ENCODE measurements at regions not wholly inside any gene's neighbourhood (a gene's known extent, or its start where the extent isn't known, plus 50 kb on each side); places are given as distances from the start of the nearest gene placed in this dataset.

DNA sequence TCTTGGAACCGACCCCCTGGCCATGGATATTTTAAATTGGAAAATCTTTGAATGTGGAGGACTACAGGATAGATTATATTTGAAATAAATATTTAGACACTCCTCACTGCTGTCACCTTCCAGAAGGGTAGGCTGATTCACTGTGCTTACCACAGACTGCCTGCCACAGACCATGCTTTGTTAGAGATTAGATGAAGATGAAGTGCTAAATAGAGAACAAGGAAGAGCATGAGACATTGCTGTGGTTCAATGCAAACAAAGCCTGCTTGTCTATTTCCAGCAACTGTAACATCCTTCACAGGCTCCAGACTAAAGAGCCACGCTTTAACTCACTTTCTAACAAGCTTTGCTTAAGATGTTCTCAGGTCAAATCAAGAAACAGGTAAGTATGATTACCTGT is 81.0 kb upstream of the TMEM17 start:
- no peaks in the 10 kb centered on the region for H3K79me2 ChIP-seq (ENCODE audit: low read length)
- H3K27me3 ChIP-seq (replicated peaks; ENCODE audit: insufficient read depth, low read length) = no peaks in the 10 kb centered on the region
- H4K20me1 ChIP-seq (ENCODE audit: insufficient read depth, low read length) = no peaks in the 10 kb centered on the region

DNA sequence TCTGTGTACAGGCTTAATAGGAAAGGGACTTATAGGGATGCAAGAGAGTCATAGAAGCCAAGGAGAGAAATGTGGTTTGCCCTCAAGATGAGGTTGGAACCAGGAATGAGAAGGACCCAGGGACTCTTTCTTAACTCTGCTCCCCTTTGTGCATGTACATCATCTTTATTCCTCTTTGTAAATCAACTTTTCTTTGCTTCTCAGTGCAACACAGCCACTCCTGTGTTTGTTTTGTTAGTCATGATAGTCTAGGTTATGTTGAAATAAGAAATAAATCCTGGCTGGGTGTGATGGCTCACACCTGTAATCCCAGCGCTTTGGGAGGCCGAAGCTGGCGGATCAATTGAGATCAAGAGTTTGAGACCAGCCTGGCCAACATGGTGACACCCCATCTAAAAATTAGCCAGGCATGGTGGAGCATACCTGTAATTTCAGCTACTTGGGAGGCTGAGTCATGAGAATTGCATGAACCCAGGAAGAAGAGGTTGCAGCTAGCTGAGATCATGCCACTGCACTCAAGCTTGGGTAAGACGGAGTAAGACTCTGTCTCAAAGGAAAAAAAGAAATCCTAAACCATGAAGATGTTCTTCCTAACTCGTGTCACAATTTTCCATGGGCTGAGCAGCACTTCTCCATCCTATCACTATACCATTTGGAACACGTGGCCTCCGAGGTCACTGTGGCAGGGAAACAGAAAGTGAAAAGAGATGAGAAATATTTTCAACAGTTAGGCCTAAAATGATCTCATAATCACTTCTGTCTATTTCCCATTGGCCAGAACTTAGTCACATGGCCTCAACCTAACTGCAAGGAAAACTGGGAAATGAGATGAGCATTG is 73.0 kb upstream of the TMEM17 start:
- no peak overlapping the region for H3K27ac ChIP-seq (ENCODE audit: low read length)

More for the DNA sequence above, 81.0 kb upstream of the TMEM17 start:
- no peaks in the 10 kb centered on the region for H3K9me2 ChIP-seq (replicated peaks; ENCODE audit: insufficient read depth, low read length)
- no peak for DNase-seq
- no peaks in the 10 kb centered on the region for H3F3A ChIP-seq (ENCODE audit: insufficient read depth, low read length)
- H3K4me3 ChIP-seq (ENCODE audit: low read length) = no peak overlapping the region
- H3K9me3 ChIP-seq (replicated peaks; ENCODE audit: insufficient read depth, low read length) = no peaks in the 10 kb centered on the region
- no peak overlapping the region for H2AFZ ChIP-seq (ENCODE audit: low read length)
- no peak overlapping the region for H3K4me2 ChIP-seq (ENCODE audit: low read depth, low read length)
- TF ChIP-seq EZH2phosphoT487 (IDR thresholded peaks at IDR 0.05; ENCODE audit: low read length) = no peak
- TF ChIP-seq, protein P1, sequence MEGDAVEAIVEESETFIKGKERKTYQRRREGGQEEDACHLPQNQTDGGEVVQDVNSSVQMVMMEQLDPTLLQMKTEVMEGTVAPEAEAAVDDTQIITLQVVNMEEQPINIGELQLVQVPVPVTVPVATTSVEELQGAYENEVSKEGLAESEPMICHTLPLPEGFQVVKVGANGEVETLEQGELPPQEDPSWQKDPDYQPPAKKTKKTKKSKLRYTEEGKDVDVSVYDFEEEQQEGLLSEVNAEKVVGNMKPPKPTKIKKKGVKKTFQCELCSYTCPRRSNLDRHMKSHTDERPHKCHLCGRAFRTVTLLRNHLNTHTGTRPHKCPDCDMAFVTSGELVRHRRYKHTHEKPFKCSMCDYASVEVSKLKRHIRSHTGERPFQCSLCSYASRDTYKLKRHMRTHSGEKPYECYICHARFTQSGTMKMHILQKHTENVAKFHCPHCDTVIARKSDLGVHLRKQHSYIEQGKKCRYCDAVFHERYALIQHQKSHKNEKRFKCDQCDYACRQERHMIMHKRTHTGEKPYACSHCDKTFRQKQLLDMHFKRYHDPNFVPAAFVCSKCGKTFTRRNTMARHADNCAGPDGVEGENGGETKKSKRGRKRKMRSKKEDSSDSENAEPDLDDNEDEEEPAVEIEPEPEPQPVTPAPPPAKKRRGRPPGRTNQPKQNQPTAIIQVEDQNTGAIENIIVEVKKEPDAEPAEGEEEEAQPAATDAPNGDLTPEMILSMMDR (IDR thresholded peaks at IDR 0.05; ENCODE audit: low read length) = no peak
- no peak for TF ChIP-seq EZH2 (optimal IDR thresholded peaks at IDR 0.05; ENCODE audit: low read depth, low read length)
- H3K9ac ChIP-seq (ENCODE audit: low read length) = no peak overlapping the region
- H3K36me3 ChIP-seq (replicated peaks; ENCODE audit: insufficient read depth, low read length) = no peaks in the 10 kb centered on the region
- H3K4me1 ChIP-seq (ENCODE audit: low read length) = no peaks in the 10 kb centered on the region
- H3K27ac ChIP-seq (ENCODE audit: low read length) = no peak overlapping the region

DNA sequence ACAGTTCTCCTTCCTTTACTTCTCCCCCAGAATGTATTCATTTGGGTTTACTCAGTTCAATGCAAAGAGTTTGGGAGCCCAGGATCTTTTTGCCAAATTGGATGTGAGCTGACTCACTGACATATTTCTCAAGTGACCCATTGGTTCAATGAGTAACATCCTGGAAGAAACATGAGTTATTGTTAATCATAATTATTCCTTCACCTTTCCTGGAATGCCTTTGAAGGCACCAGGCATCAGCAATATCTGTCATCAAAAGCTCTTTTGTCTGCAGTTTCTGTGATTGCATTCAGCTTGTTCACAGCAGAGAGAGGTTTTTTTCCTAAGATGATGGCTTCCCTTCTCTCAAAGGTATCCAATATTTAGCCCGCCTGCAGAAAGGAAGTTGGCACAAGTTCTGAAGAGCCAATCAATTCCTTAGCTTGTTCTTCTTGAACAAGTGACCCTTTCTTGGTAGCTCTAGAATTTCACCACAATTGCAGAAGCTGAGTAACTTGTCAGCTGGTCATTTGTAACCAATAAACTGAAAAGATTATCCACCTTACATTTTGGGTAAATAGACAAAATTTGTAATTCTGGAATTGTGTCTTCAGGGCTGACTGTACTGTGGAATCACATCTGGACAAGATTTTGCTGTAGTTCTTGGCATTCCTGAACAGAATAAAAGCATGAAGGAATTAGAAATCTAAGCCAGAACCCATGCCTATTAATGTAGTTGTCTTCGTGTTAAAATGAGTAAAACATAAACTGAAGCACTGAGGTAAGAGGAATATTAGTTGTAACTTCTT is 72.2 kb upstream of the TMEM17 start:
- no peaks in the 10 kb centered on the region for H3K9me2 ChIP-seq (replicated peaks; ENCODE audit: insufficient read depth, low read length)
- H3K79me2 ChIP-seq (ENCODE audit: low read length) = no peaks in the 10 kb centered on the region
- no peak overlapping the region for H2AFZ ChIP-seq (ENCODE audit: low read length)
- H3K4me3 ChIP-seq (ENCODE audit: low read length) = no peak overlapping the region
- no peak overlapping the region for H3K9ac ChIP-seq (ENCODE audit: low read length)
- no peak for DNase-seq
- H3K9me3 ChIP-seq (replicated peaks; ENCODE audit: insufficient read depth, low read length) = no peaks in the 10 kb centered on the region
- H3K4me1 ChIP-seq (ENCODE audit: low read length) = no peaks in the 10 kb centered on the region
- H3K27ac ChIP-seq (ENCODE audit: low read length) = no peak overlapping the region
- no peaks in the 10 kb centered on the region for H3F3A ChIP-seq (ENCODE audit: insufficient read depth, low read length)
- H3K27me3 ChIP-seq (replicated peaks; ENCODE audit: insufficient read depth, low read length) = no peaks in the 10 kb centered on the region
- no peak for TF ChIP-seq EZH2 (optimal IDR thresholded peaks at IDR 0.05; ENCODE audit: low read depth, low read length)
- TF ChIP-seq, protein P1 (IDR thresholded peaks at IDR 0.05; ENCODE audit: low read length) = no peak
- no peak for TF ChIP-seq EZH2phosphoT487 (IDR thresholded peaks at IDR 0.05; ENCODE audit: low read length)
- H3K4me2 ChIP-seq (ENCODE audit: low read depth, low read length) = no peak overlapping the region
- no peaks in the 10 kb centered on the region for H4K20me1 ChIP-seq (ENCODE audit: insufficient read depth, low read length)
- no peaks in the 10 kb centered on the region for H3K36me3 ChIP-seq (replicated peaks; ENCODE audit: insufficient read depth, low read length)

More for the DNA sequence above, 73.0 kb upstream of the TMEM17 start:
- Histone ChIP-seq H3K79me2 (ENCODE audit: low read length) (no peaks in the 10 kb centered on the region), H3K4me2 (ENCODE audit: low read depth, low read length) (no peak overlapping the region), H3K9ac (ENCODE audit: low read length) (no peak overlapping the region), H4K20me1 (ENCODE audit: insufficient read depth, low read length) (no peaks in the 10 kb centered on the region), H3F3A (ENCODE audit: insufficient read depth, low read length) (no peaks in the 10 kb centered on the region), H2AFZ (ENCODE audit: low read length) (peak overlapping the region; percentile 11), H3K4me3 (ENCODE audit: low read length) (no peak overlapping the region), H3K9me2 (replicated peaks; ENCODE audit: insufficient read depth, low read length) (no peaks in the 10 kb centered on the region), H3K27me3 (replicated peaks; ENCODE audit: insufficient read depth, low read length) (no peaks in the 10 kb centered on the region), H3K36me3 (replicated peaks; ENCODE audit: insufficient read depth, low read length) (no peaks in the 10 kb centered on the region), H3K4me1 (ENCODE audit: low read length) (no peaks in the 10 kb centered on the region), H3K9me3 (replicated peaks; ENCODE audit: insufficient read depth, low read length) (no peaks in the 10 kb centered on the region)
- TF ChIP-seq, protein P1 (IDR thresholded peaks at IDR 0.05; ENCODE audit: low read length) = no peak
- no peak for TF ChIP-seq EZH2phosphoT487 (IDR thresholded peaks at IDR 0.05; ENCODE audit: low read length)
- no peak for TF ChIP-seq EZH2 (optimal IDR thresholded peaks at IDR 0.05; ENCODE audit: low read depth, low read length)
- DNase-seq = peak; percentile 20

All from MM.1S (cell line).